Breast epithelium (tissue), 3 donors: ENCODE measurements at regions not wholly inside any gene's neighbourhood (a gene's known extent, or its start where the extent isn't known, plus 50 kb on each side); places are given as distances from the start of the nearest gene placed in this dataset.

Experiments
- CTCF ChIP-seq, 3 donors: fragments of 450-650 bp; IDR thresholded peaks; one replicate each; pipeline ENCODE4 v1.5.1; 2016 to 2017; ENCODE audit warnings: antibody characterized with exemption in 3 of 3, mild to moderate bottlenecking in 3 of 3, moderate library complexity in 3 of 3
- POLR2A ChIP-seq: fragments of 450-650 bp; IDR thresholded peaks from one replicate; pipeline ENCODE4 v1.6.1; 2016; ENCODE audit warnings: antibody characterized with exemption, mild to moderate bottlenecking, moderate library complexity
- POLR2AphosphoS5 ChIP-seq, 3 donors: sonication (generic); formaldehyde crosslinking; IDR thresholded peaks; one replicate each; pipeline ENCODE4 v1.6.1; 2017; ENCODE audit warnings: antibody characterized with exemption in 3 of 3

GRCh38 chr16:52757746-52758472 is 211.0 kb upstream of the TOX3 start:
- no peak for TF ChIP-seq CTCF (IDR thresholded peaks at IDR 0.05)
- no peak for TF ChIP-seq POLR2A
- TF ChIP-seq POLR2AphosphoS5 (IDR thresholded peaks at IDR 0.05), result no peak
